Body of pancreas (tissue), 4 donors: ENCODE measurements at regions not wholly inside any gene's neighbourhood (a gene's known extent, or its start where the extent isn't known, plus 50 kb on each side); places are given as distances from the start of the nearest gene placed in this dataset.

Experiments
- ATAC-seq: fragments of 150-250 bp; one replicate; pipeline ENCODE4 v1.9.1; 2016
- DNase-seq, 4 donors: peaks; one replicate each; pipeline ENCODE4 v3.0.0-alpha.2; 2019
- H3K27ac ChIP-seq, 4 donors: fragments of 200-600 bp; sonication (generic); 1 replicate in 3 of 4; 2 replicates in 1 of 4; pipeline versions ENCODE4 v1.5.1 to v1.6.1; 2016 to 2019; ENCODE audit warnings: mild to moderate bottlenecking in 1 of 4, mixed read lengths in 1 of 4, moderate library complexity in 1 of 4
- H3K27me3 ChIP-seq, 2 donors: fragments of 200-600 bp; sonication (generic); one replicate each; pipeline ENCODE4 v1.6.0; 2016; ENCODE audit warnings: mild to moderate bottlenecking in 1 of 2
- H3K36me3 ChIP-seq, 2 donors: fragments of 200-600 bp; sonication (generic); replicated peaks in 1 of 2; 2 replicates each; pipeline ENCODE4 v1.5.1; 2016; ENCODE audit warnings: low read depth in 2 of 2; ENCODE audit not compliant: insufficient read depth in 1 of 2
- H3K4me1 ChIP-seq: fragments of 200-600 bp; sonication (generic); one replicate; pipeline ENCODE4 v1.6.0; 2016
- H3K4me3 ChIP-seq, 2 donors: fragments of 200-600 bp; sonication (generic); 1 replicate in 1 of 2; 2 replicates in 1 of 2; pipeline ENCODE4 v1.5.1; 2016 to 2019
- H3K9me3 ChIP-seq, 3 donors: fragments of 200-600 bp; sonication (generic); 1 replicate in 2 of 3; 2 replicates in 1 of 3; pipeline ENCODE4 v1.5.1; 2016
- POLR2A ChIP-seq, 3 donors: fragments of 450-650 bp; IDR thresholded peaks; one replicate each; pipeline ENCODE4 v1.6.1; 2016; ENCODE audit warnings: antibody characterized with exemption in 3 of 3, mild to moderate bottlenecking in 2 of 3
- WGBS, 2 donors: methylation state at CpG; one replicate each; pipeline ENCODE4 v1.1.5; 2017; 5-methylcytosine and 5-hydroxymethylcytosine counted together
- intact Hi-C: fragments of 100-400 bp; cut with DNase I; formaldehyde crosslinking; loops from one replicate; pipeline ENCODE4 v1.15.1; 2023
- TF ChIP-seq, protein P1 (sequence below), 7 experiments: fragments of 450-650 bp in 4 of 7; fragments of 200-600 bp in 3 of 7; sonication (generic) in 3 of 7; IDR thresholded peaks; one replicate each; pipeline ENCODE4 v1.5.1; 2016 to 2019; ENCODE audit warnings: antibody characterized with exemption in 7 of 7

DNA sequence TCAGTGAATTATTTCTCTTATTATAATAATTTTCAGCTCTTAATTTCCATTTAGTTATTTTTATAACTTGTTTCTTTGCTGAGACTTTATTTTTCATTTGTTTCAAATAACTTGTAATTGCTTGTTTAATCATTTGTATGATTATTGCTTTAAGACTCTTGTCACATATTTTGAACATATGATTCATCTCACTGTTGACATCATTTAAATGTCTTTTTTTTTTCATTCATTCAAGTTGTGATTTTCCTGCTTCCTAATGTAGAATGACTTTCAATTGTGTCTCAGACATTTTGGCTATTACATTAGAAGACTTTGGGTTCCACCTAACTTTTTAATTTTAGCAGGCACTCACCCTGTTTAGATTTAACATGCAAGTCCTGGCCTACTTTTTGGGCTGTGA lies 234.8 kb upstream of the DIPK2B start:
- ATAC-seq: no peak
- intact Hi-C loops: no loop called here

DNA sequence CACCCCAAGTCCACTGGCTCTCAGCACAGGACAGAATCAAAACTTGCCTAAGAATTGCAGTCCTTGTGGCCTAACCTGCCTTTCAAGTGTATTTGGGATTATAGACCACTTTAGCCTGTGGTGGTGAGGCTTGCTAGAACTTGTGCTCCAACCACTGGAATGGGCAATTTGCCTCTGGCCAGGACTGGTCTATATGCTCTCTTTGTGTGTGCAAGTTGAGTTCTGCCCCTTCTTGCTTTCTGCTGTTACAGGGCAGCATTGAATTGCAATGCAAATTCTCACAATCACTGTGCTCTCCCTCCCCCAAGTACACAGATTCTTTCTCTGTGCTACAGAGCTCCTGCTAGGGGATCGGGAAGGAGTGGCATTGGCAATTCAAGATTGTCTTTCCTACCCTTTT lies 233.6 kb upstream of the DIPK2B start:
- ATAC-seq (no peak), DNase-seq (no peak)
- Histone ChIP-seq H3K9me3 (no peaks in the 10 kb centered on the region), H3K36me3 (no peaks in the 10 kb centered on the region), H3K27ac (no peak overlapping the region), H3K4me1 (no peaks in the 10 kb centered on the region), H3K27me3 (no peaks in the 10 kb centered on the region), H3K4me3 (no peak overlapping the region)
- TF ChIP-seq, protein P1, sequence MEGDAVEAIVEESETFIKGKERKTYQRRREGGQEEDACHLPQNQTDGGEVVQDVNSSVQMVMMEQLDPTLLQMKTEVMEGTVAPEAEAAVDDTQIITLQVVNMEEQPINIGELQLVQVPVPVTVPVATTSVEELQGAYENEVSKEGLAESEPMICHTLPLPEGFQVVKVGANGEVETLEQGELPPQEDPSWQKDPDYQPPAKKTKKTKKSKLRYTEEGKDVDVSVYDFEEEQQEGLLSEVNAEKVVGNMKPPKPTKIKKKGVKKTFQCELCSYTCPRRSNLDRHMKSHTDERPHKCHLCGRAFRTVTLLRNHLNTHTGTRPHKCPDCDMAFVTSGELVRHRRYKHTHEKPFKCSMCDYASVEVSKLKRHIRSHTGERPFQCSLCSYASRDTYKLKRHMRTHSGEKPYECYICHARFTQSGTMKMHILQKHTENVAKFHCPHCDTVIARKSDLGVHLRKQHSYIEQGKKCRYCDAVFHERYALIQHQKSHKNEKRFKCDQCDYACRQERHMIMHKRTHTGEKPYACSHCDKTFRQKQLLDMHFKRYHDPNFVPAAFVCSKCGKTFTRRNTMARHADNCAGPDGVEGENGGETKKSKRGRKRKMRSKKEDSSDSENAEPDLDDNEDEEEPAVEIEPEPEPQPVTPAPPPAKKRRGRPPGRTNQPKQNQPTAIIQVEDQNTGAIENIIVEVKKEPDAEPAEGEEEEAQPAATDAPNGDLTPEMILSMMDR (IDR thresholded peaks at IDR 0.05): no peak
- no peak for TF ChIP-seq POLR2A (IDR thresholded peaks at IDR 0.05)
- WGBS, 2 donors: 57 to 60% methylated on average over 1 of the region's 1 CpG
- intact Hi-C loops: no loop called here

More for the DNA sequence above, 234.8 kb upstream of the DIPK2B start:
- DNase-seq: no peak
- H3K36me3 ChIP-seq: no peaks in the 10 kb centered on the region
- no peaks in the 10 kb centered on the region for H3K9me3 ChIP-seq
- no peaks in the 10 kb centered on the region for H3K27me3 ChIP-seq
- TF ChIP-seq POLR2A (IDR thresholded peaks at IDR 0.05): no peak
- TF ChIP-seq, protein P1 (IDR thresholded peaks at IDR 0.05): no peak
- no peaks in the 10 kb centered on the region for H3K4me1 ChIP-seq
- no peak overlapping the region for H3K4me3 ChIP-seq
- no peak overlapping the region for H3K27ac ChIP-seq

DNA sequence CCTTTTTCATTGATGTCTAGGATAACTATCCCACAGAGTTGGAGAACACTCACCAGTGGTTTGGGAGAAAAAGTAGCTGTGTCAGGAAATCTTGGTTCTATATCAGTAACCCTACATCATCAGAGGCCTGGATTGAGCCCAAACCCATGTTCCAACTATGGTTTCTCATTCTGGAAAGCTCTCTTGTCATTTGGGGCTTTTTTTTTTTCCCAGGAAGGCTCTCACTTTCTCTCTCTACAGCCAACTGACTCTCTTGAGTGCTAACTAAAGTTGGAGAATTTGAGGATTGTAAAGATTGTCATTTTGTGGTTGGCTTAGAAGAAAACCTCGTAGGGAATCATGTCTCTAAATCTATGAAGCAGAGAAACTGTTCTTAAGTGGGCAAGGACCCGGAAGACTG lies 228.2 kb upstream of the DIPK2B start:
- no peak overlapping the region for H3K4me3 ChIP-seq
- no peak for ATAC-seq
- intact Hi-C loops: no loop called here
- no peak for DNase-seq
- TF ChIP-seq POLR2A (IDR thresholded peaks at IDR 0.05): no peak
- TF ChIP-seq, protein P1 (IDR thresholded peaks at IDR 0.05): no peak
- 71 to 84% methylated on average over 2 of the region's 2 CpGs for WGBS, 2 donors
- no peaks in the 10 kb centered on the region for H3K9me3 ChIP-seq
- no peaks in the 10 kb centered on the region for H3K4me1 ChIP-seq
- no peak overlapping the region for H3K27ac ChIP-seq
- no peaks in the 10 kb centered on the region for H3K36me3 ChIP-seq
- no peaks in the 10 kb centered on the region for H3K27me3 ChIP-seq

DNA sequence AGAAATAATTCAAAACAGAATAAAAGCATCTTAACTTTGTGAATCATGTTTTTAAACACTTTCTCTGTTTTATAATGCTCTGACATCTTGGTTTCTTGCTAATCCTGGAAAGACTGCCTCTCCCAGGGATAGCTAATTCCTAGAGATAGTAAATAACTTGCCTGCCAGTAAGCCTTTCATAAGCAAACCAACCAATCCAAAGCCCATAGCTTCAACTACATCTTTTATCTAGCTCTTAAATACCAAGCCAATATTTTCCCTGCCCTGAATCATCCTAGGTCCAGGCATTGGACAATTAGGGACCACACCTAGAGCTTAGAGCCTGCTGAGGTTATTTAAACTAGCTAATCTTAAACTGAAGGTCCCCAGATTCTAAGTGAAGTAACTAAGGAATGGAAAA lies 223.7 kb upstream of the DIPK2B start:
- DNase-seq: no peak
- TF ChIP-seq POLR2A (IDR thresholded peaks at IDR 0.05): no peak
- Histone ChIP-seq H3K36me3 (no peaks in the 10 kb centered on the region), H3K27me3 (no peaks in the 10 kb centered on the region), H3K27ac (no peak overlapping the region), H3K4me3 (no peak overlapping the region), H3K9me3 (no peaks in the 10 kb centered on the region), H3K4me1 (no peaks in the 10 kb centered on the region)
- ATAC-seq: no peak
- intact Hi-C loops: no loop called here

DNA sequence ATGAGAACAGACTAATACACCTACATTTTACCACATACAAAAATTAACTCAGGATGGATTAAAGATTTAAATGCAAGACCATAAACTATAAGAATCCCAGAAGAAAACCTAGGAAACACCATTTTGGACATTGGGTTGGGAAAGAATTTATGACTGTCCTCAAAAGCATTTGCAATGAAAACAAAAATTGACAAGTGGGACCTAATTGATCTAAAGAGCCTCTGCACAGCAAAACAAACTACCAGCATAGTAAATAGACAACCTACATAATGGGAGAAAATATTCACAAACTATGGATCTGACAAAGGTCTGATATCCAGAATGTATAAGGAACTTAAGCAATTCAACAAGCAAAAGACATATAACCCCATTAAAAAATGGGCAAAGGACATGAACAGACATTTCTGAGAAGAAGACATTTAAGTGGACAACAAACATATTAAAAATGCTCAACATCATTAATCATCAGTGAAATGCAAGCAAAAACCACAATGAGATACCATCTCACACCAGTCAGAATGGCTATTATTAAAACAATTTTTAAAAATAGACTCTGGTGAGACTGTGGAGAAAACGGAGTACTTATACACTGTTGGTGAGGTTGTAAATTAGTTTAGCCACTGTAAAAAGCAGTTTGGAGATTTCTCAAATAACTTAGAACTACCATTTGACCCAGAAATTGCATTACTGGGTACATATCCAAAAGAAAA lies 221.7 kb upstream of the DIPK2B start:
- ATAC-seq: no peak
- no peak for DNase-seq
- Histone ChIP-seq H3K9me3 (no peaks in the 10 kb centered on the region), H3K4me1 (no peaks in the 10 kb centered on the region), H3K36me3 (no peaks in the 10 kb centered on the region), H3K27me3 (no peaks in the 10 kb centered on the region), H3K27ac (no peak overlapping the region), H3K4me3 (no peak overlapping the region)
- TF ChIP-seq, protein P1 (IDR thresholded peaks at IDR 0.05): no peak
- TF ChIP-seq POLR2A (IDR thresholded peaks at IDR 0.05): no peak
- WGBS, 2 donors: 44 to 53% methylated on average over 1 of the region's 1 CpG
- intact Hi-C loops: no loop called here
